ENCODE measurements at regions not wholly inside any gene's neighbourhood (a gene's known extent, or its start where the extent isn't known, plus 50 kb on each side); places are given as distances from the start of the nearest gene placed in this dataset.

- intact Hi-C loops (cut with DNase I): no loop called here
- no peaks in the 10 kb centered on the region for H3K9me3 ChIP-seq
- H3K27ac ChIP-seq: no peak overlapping the region
- 29% methylated on average over 3 of the region's 3 CpGs for WGBS
- H3K36me3 ChIP-seq: no peaks in the 10 kb centered on the region
- H3K4me1 ChIP-seq (replicated peaks): no peaks in the 10 kb centered on the region
- no peak overlapping the region for H3K4me3 ChIP-seq
- TF ChIP-seq POLR2AphosphoS5 (IDR thresholded peaks at IDR 0.05) (no peak), POLR2A (IDR thresholded peaks at IDR 0.05) (no peak), CTCF (IDR thresholded peaks at IDR 0.05) (no peak)
- H3K27me3 ChIP-seq (replicated peaks; ENCODE audit: insufficient read depth): no peaks in the 10 kb centered on the region
- no peak for DNase-seq (ENCODE audit: low spot score)
Observed at GRCh38 chr4:22869235-22869634, 176.5 kb downstream of the GBA3 start.

Measured in prostate gland (tissue), 2 donors.